BE2C (cell line): ENCODE measurements at regions not wholly inside any gene's neighbourhood (a gene's known extent, or its start where the extent isn't known, plus 50 kb on each side); places are given as distances from the start of the nearest gene placed in this dataset.

Source experiments
- DNase-seq: peaks from one replicate; pipeline ENCODE4 v3.0.0-alpha.2; 2020
- H3K27me3 ChIP-seq: fragments of 250-450 bp; sonication (Bioruptor Pico); 2 replicates; pipeline ENCODE4 v1.5.1; 2020; ENCODE audit warnings: mild to moderate bottlenecking
- H3K36me3 ChIP-seq: fragments of 250-450 bp; sonication (Bioruptor Pico); 2 replicates; pipeline ENCODE4 v1.5.1; 2020; ENCODE audit warnings: mild to moderate bottlenecking
- H3K4me1 ChIP-seq: fragments of 250-450 bp; sonication (Bioruptor Pico); 2 replicates; pipeline ENCODE4 v1.5.1; 2020
- H3K4me3 ChIP-seq: 2 replicates; pipeline ENCODE4 v1.5.1; 2011; ENCODE audit warnings: low read depth, low read length
- H3K9me3 ChIP-seq: fragments of 250-450 bp; sonication (Bioruptor Pico); 2 replicates; pipeline ENCODE4 v1.5.1; 2020
- TF ChIP-seq, protein P1 (sequence below): IDR thresholded peaks from 2 replicates; pipeline ENCODE4 v1.5.1; 2012; ENCODE audit warnings: mild to moderate bottlenecking, low read depth, low read length

DNA sequence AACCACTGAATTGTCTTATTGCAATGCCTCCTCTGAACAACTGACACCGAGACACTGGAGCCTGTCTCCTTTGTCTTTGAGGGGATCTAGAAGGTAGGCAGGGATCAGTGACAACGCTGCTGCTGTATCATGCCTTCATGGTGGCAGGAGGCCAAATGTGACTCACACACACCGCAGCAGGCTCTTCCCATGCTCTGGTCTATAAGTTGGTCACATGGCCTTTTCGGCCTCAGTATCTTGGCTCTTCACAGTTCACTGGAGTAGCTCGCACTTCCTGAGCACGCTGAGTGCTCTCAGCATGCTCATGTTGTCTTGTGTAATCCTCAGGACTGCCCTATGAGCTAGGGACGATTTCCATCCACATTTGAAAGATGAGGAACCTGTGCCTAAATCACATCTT is 167.4 kb upstream of the PCSK2 start:
- peak; percentile 43 for DNase-seq
- H3K4me3 ChIP-seq = no peak overlapping the region
- no peaks in the 10 kb centered on the region for H3K27me3 ChIP-seq
- no peaks in the 10 kb centered on the region for H3K4me1 ChIP-seq
- TF ChIP-seq, protein P1, sequence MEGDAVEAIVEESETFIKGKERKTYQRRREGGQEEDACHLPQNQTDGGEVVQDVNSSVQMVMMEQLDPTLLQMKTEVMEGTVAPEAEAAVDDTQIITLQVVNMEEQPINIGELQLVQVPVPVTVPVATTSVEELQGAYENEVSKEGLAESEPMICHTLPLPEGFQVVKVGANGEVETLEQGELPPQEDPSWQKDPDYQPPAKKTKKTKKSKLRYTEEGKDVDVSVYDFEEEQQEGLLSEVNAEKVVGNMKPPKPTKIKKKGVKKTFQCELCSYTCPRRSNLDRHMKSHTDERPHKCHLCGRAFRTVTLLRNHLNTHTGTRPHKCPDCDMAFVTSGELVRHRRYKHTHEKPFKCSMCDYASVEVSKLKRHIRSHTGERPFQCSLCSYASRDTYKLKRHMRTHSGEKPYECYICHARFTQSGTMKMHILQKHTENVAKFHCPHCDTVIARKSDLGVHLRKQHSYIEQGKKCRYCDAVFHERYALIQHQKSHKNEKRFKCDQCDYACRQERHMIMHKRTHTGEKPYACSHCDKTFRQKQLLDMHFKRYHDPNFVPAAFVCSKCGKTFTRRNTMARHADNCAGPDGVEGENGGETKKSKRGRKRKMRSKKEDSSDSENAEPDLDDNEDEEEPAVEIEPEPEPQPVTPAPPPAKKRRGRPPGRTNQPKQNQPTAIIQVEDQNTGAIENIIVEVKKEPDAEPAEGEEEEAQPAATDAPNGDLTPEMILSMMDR = no peak
- no peaks in the 10 kb centered on the region for H3K9me3 ChIP-seq
- no peaks in the 10 kb centered on the region for H3K36me3 ChIP-seq

- Histone ChIP-seq H3K4me3 (no peak overlapping the region), H3K36me3 (no peaks in the 10 kb centered on the region), H3K9me3 (no peaks in the 10 kb centered on the region), H3K27me3 (no peaks in the 10 kb centered on the region), H3K4me1 (no peaks in the 10 kb centered on the region)
- TF ChIP-seq, protein P1 = no peak
- no peak for DNase-seq
Observed at GRCh38 chr20:17061715-17062114, 165.1 kb upstream of the PCSK2 start.

DNA sequence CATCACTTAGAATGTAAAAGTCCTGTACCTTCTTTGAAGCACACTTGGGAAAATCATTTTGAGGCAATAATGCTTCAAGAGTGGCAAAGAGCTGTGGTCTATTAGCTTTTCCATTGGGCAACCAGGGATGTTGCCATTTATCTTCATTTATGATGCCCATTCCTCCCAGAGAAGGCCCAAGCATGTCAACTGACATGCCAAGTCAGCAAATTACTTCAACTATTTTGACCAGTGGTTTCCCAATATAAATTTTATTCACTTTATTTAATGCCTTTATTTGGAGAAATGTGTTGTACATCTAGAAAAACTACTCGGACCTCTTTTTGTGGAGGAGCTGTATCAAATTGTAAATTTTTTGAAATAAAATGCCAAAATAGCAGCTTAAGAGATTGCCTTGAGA is 164.1 kb upstream of the PCSK2 start:
- H3K36me3 ChIP-seq = no peaks in the 10 kb centered on the region
- H3K4me3 ChIP-seq = no peak overlapping the region
- H3K27me3 ChIP-seq = no peaks in the 10 kb centered on the region
- TF ChIP-seq, protein P1 = no peak
- no peak for DNase-seq
- no peaks in the 10 kb centered on the region for H3K9me3 ChIP-seq
- H3K4me1 ChIP-seq = no peaks in the 10 kb centered on the region

DNA sequence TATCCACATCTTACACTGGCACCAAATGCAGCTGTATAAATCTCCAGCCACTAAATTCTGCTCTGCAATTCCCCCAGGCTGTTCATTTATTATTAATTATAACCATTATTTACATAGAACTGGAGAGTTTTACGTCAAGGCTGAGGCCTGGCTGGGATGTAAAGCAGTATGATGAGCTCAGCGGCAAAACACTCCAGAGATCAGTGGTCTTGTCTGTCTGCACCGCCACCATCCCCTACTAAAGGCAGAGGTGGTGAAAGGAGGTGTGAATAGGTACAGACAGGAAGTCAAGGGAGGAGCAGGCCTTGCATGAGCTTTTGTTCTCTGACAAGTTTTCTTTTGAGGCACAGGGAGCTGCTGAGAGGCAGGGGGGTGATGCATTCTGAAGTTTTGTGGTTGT is 159.9 kb upstream of the PCSK2 start:
- Histone ChIP-seq H3K4me1 (no peaks in the 10 kb centered on the region), H3K4me3 (no peak overlapping the region), H3K9me3 (no peaks in the 10 kb centered on the region), H3K27me3 (no peaks in the 10 kb centered on the region), H3K36me3 (no peaks in the 10 kb centered on the region)
- no peak for DNase-seq
- TF ChIP-seq, protein P1 = no peak

- H3K36me3 ChIP-seq = no peaks in the 10 kb centered on the region
- no peaks in the 10 kb centered on the region for H3K4me1 ChIP-seq
- no peak overlapping the region for H3K4me3 ChIP-seq
- H3K9me3 ChIP-seq = no peaks in the 10 kb centered on the region
- TF ChIP-seq, protein P1 = no peak
- no peak for DNase-seq
- no peaks in the 10 kb centered on the region for H3K27me3 ChIP-seq
Observed at GRCh38 chr20:17068084-17068711, 158.6 kb upstream of the PCSK2 start.

DNA sequence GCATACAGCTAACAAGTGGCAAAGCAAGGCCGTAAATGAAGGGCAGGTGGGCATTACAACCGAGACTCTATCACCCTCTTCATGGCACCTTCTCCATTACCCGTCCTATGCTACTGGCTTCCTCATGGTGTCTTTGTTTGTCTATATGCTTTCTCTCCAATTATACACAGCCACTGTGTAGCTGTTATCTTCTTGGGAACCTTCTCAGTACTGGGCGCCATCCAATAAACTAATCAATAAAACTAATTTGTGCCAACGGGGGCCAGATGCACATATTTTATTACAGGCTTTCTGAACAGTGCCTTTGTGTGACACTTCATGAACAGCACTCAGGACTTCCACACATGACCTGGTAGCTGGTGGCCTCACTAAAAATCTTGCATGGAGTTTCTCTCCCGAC is 149.8 kb upstream of the PCSK2 start:
- no peak for DNase-seq
- no peaks in the 10 kb centered on the region for H3K27me3 ChIP-seq
- no peaks in the 10 kb centered on the region for H3K36me3 ChIP-seq
- TF ChIP-seq, protein P1 = no peak
- no peaks in the 10 kb centered on the region for H3K4me1 ChIP-seq
- no peak overlapping the region for H3K4me3 ChIP-seq
- H3K9me3 ChIP-seq = no peaks in the 10 kb centered on the region
